ENCODE measurements at regions not wholly inside any gene's neighbourhood (a gene's known extent, or its start where the extent isn't known, plus 50 kb on each side); places are given as distances from the start of the nearest gene placed in this dataset.

GRCh38 chr7:127512663-127513062, 72.7 kb downstream of the GCC1 start:
- TF ChIP-seq CTCF (IDR thresholded peaks at IDR 0.05) (no peak), POLR2A (IDR thresholded peaks at IDR 0.05) (no peak)

Measured in vagina (tissue), 2 donors.